Activated CD4-positive, alpha-beta memory T cell treated with anti-CD3 and anti-CD28 coated beads, Interleukin-2, amount 10 ng/mL, durations not matched to agents 7 days and 5 days (primary cell): ENCODE measurements at regions not wholly inside any gene's neighbourhood (a gene's known extent, or its start where the extent isn't known, plus 50 kb on each side); places are given as distances from the start of the nearest gene placed in this dataset.
"Not testable (repeated sequence)": the region's sequence is repeated elsewhere in the genome, so short reads cannot be mapped to it uniquely, and the experiment has no call there.

ENCODE experiments used
- CTCF ChIA-PET: fragments of 350-600 bp; sonication (Branson Sonifier 250); formaldehyde crosslinking; loops from one replicate; lab custom pipeline; 2021; ENCODE audit warnings: antibody characterized with exemption, inconsistent platforms; lab: Charles Lee
- POLR2A ChIA-PET: fragments of 350-600 bp; sonication (Branson Sonifier 250); formaldehyde crosslinking; loops from one replicate; lab custom pipeline; 2021; ENCODE audit warnings: antibody characterized with exemption; lab: Charles Lee
- DNase-seq: peaks from one replicate; pipeline ENCODE4 v3.0.0-alpha.2; 2020
- H3K27ac Mint-ChIP-seq: one replicate; pipeline ENCODE4 v1.8.0; 2021; ENCODE audit warnings: mild to moderate bottlenecking, mixed read lengths
- H3K27me3 Mint-ChIP-seq: one replicate; pipeline ENCODE4 v1.8.0; 2021; ENCODE audit warnings: mixed read lengths
- H3K36me3 Mint-ChIP-seq: one replicate; pipeline ENCODE4 v1.8.0; 2021; ENCODE audit warnings: low read depth, mixed read lengths
- H3K4me1 Mint-ChIP-seq: one replicate; pipeline ENCODE4 v1.8.0; 2021; ENCODE audit warnings: mixed read lengths
- H3K4me3 Mint-ChIP-seq: one replicate; pipeline ENCODE4 v1.8.0; 2021; ENCODE audit warnings: mild to moderate bottlenecking, mixed read lengths
- H3K9me3 Mint-ChIP-seq: one replicate; pipeline ENCODE4 v1.8.0; 2021; ENCODE audit warnings: mixed read lengths

DNA sequence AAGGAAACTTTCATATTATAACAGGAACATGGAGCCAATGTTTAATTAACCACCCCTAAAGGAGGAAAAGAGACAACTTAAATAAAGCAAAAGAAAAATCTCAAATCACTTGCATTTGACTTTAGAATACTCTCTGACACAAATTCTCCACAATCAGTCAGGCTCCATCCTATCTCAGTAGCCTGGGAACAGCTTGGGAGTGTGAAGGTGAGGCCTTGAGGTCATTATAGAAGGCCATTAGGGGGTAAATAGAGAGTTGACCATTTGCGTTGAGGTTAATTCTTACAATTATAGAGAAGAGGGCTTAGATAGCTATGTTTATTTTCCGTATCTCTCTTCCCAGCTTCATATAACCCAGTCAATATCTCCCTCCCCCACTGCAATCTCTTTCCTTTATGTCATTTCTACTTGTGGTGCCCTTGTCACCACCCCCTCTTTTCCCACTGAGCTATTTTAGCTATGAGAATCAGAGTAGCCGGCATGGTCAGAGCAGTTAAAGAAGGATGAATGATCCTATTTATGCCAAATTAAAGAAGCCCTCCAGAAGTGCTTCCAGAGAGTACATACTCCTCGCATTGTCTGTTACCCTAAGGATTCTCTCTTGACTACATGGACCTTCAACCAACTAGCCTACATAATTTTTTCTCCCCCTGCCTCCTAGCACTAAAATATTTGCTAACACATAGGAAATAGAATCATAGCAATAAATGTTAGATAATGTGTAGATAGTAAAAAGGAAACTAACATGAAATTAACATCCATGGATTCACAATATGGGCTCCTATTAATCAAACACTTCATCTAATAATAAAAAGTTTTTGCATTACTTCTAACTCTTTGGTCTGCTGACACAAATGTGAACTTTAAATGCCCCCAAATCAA lies 135.2 kb upstream of the KRR1 start:
- H3K4me1 Mint-ChIP-seq, result peaks cover 23% of the 10 kb centered on the region
- H3K4me3 Mint-ChIP-seq, result no peak overlapping the region
- ChIA-PET POLR2A (no interaction called here), CTCF (no interaction called here)
- DNase-seq, result no peak
- no peaks in the 10 kb centered on the region for H3K9me3 Mint-ChIP-seq
- H3K36me3 Mint-ChIP-seq, result no peaks in the 10 kb centered on the region
- H3K27ac Mint-ChIP-seq, result no peak overlapping the region
- H3K27me3 Mint-ChIP-seq, result peaks cover 17% of the 10 kb centered on the region

DNA sequence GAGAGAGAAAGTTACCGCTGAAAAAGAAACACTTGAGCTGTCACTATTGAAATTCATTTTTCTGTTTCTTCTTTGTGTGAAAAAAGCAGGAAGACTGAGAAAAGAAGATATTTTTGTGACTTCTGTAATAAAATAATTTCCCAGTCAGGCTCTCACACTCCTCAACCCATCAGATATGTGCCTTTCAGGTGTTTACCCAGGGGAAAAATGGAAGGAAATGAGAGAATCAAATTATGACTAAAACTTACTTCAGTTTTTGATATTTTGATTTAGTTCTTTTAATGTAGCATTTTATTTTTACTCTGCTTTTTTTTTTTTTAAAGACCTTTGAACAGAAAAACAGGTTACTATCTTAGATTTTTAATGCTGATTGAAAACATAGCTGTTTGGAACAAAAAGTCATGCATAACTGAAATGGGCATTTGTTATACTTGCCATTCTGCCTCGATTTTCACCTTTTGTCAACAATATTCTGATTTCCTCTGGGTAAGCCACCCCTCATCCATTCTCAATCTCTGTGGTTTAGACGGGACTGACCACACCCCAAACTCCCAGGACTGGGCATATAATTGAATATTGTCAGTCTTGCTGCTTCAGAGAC lies 133.2 kb upstream of the KRR1 start:
- ChIA-PET POLR2A (interaction anchor here (0.6 kb wide), 1 partner anchor 13 kb away, joined by 3 read pairs; no protein-coding TSS in a partner anchor), CTCF (interaction anchor here (1.2 kb wide), 1 partner anchor 395 kb away, joined by 3 read pairs; no protein-coding TSS in a partner anchor)
- no peaks in the 10 kb centered on the region for H3K9me3 Mint-ChIP-seq
- no peak overlapping the region for H3K4me3 Mint-ChIP-seq
- H3K27ac Mint-ChIP-seq, result no peak overlapping the region
- H3K36me3 Mint-ChIP-seq, result no peaks in the 10 kb centered on the region
- H3K27me3 Mint-ChIP-seq, result peaks cover 3% of the 10 kb centered on the region
- H3K4me1 Mint-ChIP-seq, result peaks cover 40% of the 10 kb centered on the region
- no peak for DNase-seq

DNA sequence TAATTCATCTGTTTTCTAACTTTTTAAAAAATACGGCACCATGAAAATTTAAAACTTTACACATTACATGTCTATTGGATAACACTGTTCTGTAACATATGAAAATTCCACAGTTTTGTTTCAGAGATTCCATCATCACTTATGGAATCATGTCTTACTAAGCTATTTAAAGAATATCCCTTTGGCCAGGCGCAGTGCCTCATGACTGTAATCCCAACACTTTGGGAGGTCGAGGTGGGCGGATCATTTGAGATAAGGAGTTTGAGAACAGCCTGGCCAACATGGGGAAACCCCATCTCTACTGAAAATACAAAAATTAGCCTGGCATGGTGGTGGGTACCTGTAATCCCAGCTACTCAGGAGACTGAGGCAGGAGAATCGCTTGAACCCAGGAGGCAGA lies 131.7 kb upstream of the KRR1 start:
- not testable (repeated sequence) for DNase-seq, H3K9me3 Mint-ChIP-seq, H3K36me3 Mint-ChIP-seq, H3K27me3 Mint-ChIP-seq, H3K27ac Mint-ChIP-seq, H3K4me3 Mint-ChIP-seq
- peaks cover 43% of the 10 kb centered on the region for H3K4me1 Mint-ChIP-seq
- POLR2A ChIA-PET, result interaction anchor here (1.3 to 3.6 kb wide), 2 partner anchors 9 to 12 kb away, joined by 4 to 15 read pairs; no protein-coding TSS in a partner anchor
- CTCF ChIA-PET, result interaction anchor here (3.9 kb wide), 1 partner anchor 388 kb away, joined by 13 read pairs; the partner anchor contains the start of gene PHLDA1

DNA sequence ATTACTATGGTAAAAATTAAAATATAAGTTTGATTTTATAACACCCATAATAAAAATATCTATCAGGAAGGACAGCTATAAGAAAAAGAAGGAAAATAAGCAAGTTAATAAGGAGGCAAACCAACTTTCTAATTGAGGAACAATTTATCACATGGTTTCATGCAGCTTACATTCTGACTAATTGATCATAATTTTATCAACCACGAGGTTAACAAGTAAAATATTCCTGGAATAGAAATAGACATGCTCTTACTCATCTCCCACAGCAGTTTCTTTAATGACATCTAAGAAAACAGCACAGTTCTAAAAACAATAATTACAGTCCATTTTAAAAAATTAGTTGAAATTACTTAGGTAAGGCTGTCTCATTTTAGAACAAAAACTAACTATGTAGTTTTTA lies 130.8 kb upstream of the KRR1 start:
- ChIA-PET CTCF (interaction anchor here (0.7 to 3.9 kb wide), 5 partner anchors 9 to 389 kb away, joined by 3 to 13 read pairs (median 6); partner anchors contain the start of gene PHLDA1), POLR2A (interaction anchor here (0.7 to 3.6 kb wide), 7 partner anchors 13 to 389 kb away, joined by 3 to 15 read pairs (median 6); partner anchors contain the start of genes GLIPR1 and PHLDA1)
- Mint-ChIP-seq H3K4me3 (no peak overlapping the region), H3K9me3 (no peaks in the 10 kb centered on the region), H3K4me1 (peaks cover 43% of the 10 kb centered on the region), H3K27ac (no peak overlapping the region), H3K36me3 (no peaks in the 10 kb centered on the region), H3K27me3 (no peaks in the 10 kb centered on the region)
- no peak for DNase-seq

DNA sequence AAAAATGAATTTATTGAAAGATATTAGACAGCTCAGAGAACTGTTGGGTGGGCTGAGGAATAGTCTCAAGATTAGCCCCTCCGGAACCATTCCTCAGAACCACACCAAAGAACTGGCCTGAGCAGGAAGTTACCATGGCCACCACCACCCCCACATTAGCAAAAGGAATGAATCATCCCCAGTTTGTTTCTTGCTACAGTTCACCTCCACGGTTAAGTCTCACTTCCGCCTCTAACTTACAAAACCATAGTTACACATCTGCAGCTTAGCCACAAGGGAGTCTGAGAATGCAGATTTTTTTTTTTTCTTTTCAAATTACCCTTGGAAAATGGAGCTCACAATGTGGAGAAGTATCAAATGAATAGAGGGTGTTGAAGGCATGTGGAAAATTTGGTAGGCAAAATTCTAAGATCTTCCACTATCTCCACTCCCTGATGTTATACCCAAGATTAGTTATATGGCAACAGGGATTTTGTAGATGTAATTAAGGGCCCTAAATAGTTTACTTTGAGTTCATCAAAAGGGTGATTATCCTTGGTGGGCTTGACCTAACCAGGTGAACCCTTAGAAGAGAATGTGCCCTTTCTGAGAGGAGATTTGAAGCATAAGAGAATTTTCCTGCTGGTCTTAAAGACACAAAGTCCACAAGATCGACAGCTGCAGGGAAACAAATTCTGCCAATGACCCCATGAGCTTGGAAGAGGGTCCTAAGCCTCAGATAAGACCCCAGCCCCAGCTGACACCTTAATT lies 129.8 kb upstream of the KRR1 start:
- peaks cover 51% of the 10 kb centered on the region for H3K4me1 Mint-ChIP-seq
- CTCF ChIA-PET, result interaction anchor here (0.5 to 3.9 kb wide), 9 partner anchors 10 to 440 kb away, joined by 3 to 13 read pairs (median 5); partner anchors contain the start of gene PHLDA1
- H3K9me3 Mint-ChIP-seq, result no peaks in the 10 kb centered on the region
- H3K27ac Mint-ChIP-seq, result peak overlapping the region; percentile 38
- no peaks in the 10 kb centered on the region for H3K36me3 Mint-ChIP-seq
- no peaks in the 10 kb centered on the region for H3K27me3 Mint-ChIP-seq
- peak; percentile 71 for DNase-seq
- H3K4me3 Mint-ChIP-seq, result peak overlapping the region; percentile 0
- POLR2A ChIA-PET, result interaction anchor here (0.7 to 3.6 kb wide), 12 partner anchors 12 to 390 kb away, joined by 3 to 15 read pairs (median 4); partner anchors contain the start of genes GLIPR1 and PHLDA1

DNA sequence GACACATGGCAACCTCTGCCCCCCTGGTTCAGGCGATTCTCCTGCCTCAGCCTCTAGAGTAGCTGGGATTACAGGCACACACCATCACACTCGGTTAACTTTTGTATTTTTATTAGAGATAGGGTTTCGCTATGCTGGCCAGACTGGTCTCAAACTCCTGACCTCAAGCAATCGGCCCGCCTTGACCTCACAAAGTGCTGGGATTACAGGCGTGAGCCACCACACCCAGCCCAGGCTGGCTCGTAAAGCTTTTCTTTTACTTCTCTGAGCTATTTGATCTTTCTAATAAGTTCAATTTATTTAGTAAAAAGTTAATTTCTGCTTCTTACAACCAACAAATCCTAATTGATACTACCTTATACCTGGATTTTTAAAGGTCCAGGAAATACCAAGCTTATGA lies 127.4 kb upstream of the KRR1 start:
- Mint-ChIP-seq H3K9me3 (no peaks in the 10 kb centered on the region), H3K27ac (no peak overlapping the region), H3K4me1 (peaks cover 56% of the 10 kb centered on the region), H3K27me3 (peaks cover 5% of the 10 kb centered on the region), H3K4me3 (no peak overlapping the region), H3K36me3 (no peaks in the 10 kb centered on the region)
- DNase-seq, result no peak
- CTCF ChIA-PET, result no interaction called here
- POLR2A ChIA-PET, result interaction anchor here (1.1 kb wide), 1 partner anchor 382 kb away, joined by 4 read pairs; no protein-coding TSS in a partner anchor

DNA sequence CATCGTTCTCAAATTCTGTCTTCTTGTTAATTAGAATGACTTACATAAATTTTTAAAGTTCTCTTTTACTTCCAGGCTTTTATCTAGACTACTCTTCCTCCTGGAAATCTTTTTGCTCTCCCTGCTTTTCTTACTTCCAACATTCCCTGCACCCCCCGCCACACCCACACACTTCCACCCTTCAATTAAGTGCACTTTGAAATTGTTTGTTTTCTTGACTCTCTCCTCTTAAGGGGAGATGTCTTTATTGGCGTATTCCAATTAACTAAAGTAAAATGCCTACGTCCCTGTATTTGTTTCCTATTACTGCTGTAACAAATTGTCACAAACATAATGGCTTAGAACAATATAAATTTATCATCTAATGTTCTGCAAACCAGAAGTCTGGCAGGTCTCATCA lies 125.2 kb upstream of the KRR1 start:
- no peaks in the 10 kb centered on the region for H3K36me3 Mint-ChIP-seq
- DNase-seq, result no peak
- ChIA-PET CTCF (no interaction called here), POLR2A (interaction anchor here (0.7 to 0.9 kb wide), 2 partner anchors 384 to 395 kb away, joined by 3 read pairs; partner anchors contain the start of gene PHLDA1)
- no peak overlapping the region for H3K27ac Mint-ChIP-seq
- H3K4me3 Mint-ChIP-seq, result no peak overlapping the region
- H3K4me1 Mint-ChIP-seq, result peaks cover 46% of the 10 kb centered on the region
- peaks cover 5% of the 10 kb centered on the region for H3K27me3 Mint-ChIP-seq
- H3K9me3 Mint-ChIP-seq, result peaks cover 1% of the 10 kb centered on the region

DNA sequence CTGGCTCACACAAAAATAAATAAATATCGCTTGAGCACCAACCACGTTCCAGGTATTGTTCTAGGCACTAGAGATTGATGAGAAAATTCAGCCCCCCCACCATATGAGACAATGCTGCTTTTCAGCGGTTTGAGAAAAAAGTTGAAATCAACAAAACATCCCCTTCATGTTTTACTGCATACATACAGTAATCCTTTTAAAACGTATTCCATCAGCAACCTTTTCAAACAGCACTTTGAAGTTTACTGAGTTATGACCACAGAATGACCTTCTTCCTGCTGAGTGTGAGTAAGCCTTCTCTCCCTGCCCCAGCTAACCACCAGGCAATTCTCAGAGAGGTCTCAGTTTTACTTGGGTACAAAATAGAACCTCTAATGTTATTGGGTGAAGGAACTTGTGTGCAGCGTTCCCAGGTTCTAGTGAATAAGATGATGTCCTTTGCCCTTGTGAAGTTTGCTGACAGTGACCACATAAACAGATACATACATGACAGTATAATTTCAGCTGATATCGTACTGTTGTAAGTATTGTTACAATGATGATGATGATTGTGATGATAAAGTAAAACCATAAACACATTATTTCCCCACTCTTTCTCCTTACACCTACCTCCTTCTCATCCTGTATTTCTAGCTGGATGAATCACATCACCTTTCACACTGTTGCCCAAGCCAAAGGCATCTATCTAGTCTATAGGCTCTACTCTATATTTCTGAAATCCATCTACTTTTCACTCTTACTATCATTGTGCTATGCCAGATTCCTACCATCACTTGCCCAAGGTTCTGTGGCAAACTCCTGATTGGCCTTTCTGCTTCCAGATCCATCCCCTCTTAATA lies 124.4 kb upstream of the KRR1 start:
- CTCF ChIA-PET, result no interaction called here
- H3K27me3 Mint-ChIP-seq, result peaks cover 5% of the 10 kb centered on the region
- H3K27ac Mint-ChIP-seq, result peak overlapping the region; percentile 40
- DNase-seq, result peak; percentile 45
- H3K4me3 Mint-ChIP-seq, result no peak overlapping the region
- POLR2A ChIA-PET, result interaction anchor here (0.7 to 0.9 kb wide), 2 partner anchors 385 to 395 kb away, joined by 3 read pairs; partner anchors contain the start of gene PHLDA1
- peaks cover 1% of the 10 kb centered on the region for H3K9me3 Mint-ChIP-seq
- no peaks in the 10 kb centered on the region for H3K36me3 Mint-ChIP-seq
- peaks cover 38% of the 10 kb centered on the region for H3K4me1 Mint-ChIP-seq

DNA sequence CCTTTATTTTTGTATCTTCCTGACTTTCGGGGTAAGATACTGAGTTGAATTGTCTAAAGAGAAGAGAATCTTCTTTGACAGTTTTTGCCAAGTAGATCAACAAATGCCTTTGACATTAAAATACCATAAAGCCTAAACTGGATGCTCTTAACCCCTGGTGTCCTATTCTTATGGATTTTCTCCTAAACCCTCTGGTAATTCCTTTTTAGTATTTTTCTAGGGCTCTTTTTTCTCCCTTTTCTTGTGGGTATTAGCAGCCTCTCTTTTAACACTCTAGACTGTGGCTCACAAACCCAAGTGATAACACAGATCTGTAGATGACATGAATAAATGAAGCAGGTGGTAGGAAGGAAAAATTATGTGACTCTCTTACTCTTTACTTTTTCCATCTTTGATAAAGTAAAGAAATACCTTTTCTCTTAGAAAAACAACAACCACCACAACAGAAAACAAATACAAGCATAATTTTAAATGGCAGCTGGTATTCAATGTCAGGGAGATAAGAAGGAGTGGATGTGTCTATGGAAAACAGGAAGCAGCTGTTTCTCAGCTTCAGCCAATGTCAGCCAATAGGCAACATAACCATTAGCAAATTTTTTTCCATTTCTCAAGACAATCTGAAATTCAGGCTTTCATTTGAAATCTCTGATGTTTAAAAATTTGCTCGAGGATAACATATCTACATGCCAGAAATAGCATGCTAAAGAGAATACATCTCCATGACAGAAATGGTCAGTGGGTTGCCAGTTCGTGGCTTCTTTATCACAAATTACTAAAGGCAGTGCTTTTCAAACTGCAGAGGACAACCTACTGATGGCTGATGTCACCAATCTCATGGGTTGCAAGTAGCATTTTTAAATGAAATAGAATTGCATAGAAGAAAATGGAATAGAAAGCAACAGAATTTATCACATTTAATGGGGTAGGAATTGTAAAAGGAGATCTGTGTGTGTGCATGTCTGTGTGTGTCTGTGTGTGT lies 123.1 kb upstream of the KRR1 start:
- Mint-ChIP-seq H3K4me3 (no peak overlapping the region), H3K4me1 (peaks cover 29% of the 10 kb centered on the region), H3K27me3 (peaks cover 5% of the 10 kb centered on the region), H3K36me3 (no peaks in the 10 kb centered on the region), H3K27ac (no peak overlapping the region), H3K9me3 (peaks cover 1% of the 10 kb centered on the region)
- ChIA-PET POLR2A (no interaction called here), CTCF (no interaction called here)
- DNase-seq, result no peak

DNA sequence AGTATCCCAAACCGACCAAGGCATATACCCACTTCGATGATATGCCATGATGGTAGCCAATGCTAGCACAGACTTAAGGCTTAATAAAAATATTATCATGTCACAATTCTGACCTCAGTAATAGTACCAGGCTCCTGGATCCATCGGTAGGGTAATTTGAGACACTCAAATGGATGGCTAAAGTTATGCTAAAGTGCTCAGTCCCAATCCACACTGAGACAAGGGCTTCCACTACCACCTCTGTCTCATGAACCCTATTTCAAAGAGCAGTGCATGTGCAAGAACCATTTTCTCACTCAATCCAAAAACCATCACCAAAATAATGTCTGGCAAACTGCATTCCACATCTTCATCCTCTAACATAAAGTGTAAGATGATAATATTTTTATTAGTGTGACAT lies 122.4 kb upstream of the KRR1 start:
- Mint-ChIP-seq H3K4me3 (no peak overlapping the region), H3K27me3 (peaks cover 5% of the 10 kb centered on the region), H3K27ac (no peak overlapping the region), H3K36me3 (no peaks in the 10 kb centered on the region), H3K4me1 (peaks cover 26% of the 10 kb centered on the region), H3K9me3 (peaks cover 1% of the 10 kb centered on the region)
- ChIA-PET CTCF (no interaction called here), POLR2A (no interaction called here)
- DNase-seq, result no peak

DNA sequence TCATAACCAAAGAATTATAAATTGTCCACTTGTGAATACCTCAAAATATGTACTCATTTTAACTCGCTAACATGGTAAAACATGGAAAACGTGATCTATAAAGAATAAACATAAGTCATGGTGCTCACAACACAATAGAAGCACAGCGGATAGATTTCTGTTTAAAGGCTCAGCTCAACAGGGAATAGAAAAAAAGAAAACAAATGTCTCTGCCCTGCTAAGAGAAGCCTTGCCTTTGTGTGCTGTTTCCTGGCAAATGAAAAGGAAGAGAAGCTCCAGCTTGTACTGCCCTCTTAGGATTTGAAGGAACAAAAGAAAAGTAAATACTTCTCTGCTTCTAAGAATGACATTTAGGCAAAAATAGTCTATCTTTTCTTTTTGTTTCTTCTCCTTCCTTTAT lies 121.0 kb upstream of the KRR1 start:
- no peak for DNase-seq
- peaks cover 1% of the 10 kb centered on the region for H3K9me3 Mint-ChIP-seq
- no peak overlapping the region for H3K27ac Mint-ChIP-seq
- no peak overlapping the region for H3K4me3 Mint-ChIP-seq
- CTCF ChIA-PET, result no interaction called here
- H3K4me1 Mint-ChIP-seq, result peaks cover 26% of the 10 kb centered on the region
- POLR2A ChIA-PET, result no interaction called here
- H3K27me3 Mint-ChIP-seq, result peaks cover 5% of the 10 kb centered on the region
- no peaks in the 10 kb centered on the region for H3K36me3 Mint-ChIP-seq
